ENCODE measurements at regions not wholly inside any gene's neighbourhood (a gene's known extent, or its start where the extent isn't known, plus 50 kb on each side); places are given as distances from the start of the nearest gene placed in this dataset.
"Not testable (repeated sequence)": the region's sequence is repeated elsewhere in the genome, so short reads cannot be mapped to it uniquely, and the experiment has no call there.

- not testable (repeated sequence) for TF ChIP-seq CTCF (IDR thresholded peaks at IDR 0.05; ENCODE audit: insufficient read depth, low read length); POLR2AphosphoS5 (IDR thresholded peaks at IDR 0.05; ENCODE audit: low read depth); GABPA (IDR thresholded peaks at IDR 0.05; ENCODE audit: low read depth)
These were observed 396.8 kb upstream of the LCORL start for GRCh38 chr4:18418195-18418898.

Data from HL-60 (cell line).